ENCODE measurements at regions not wholly inside any gene's neighbourhood (a gene's known extent, or its start where the extent isn't known, plus 50 kb on each side); places are given as distances from the start of the nearest gene placed in this dataset.
"Not testable (repeated sequence)": the region's sequence is repeated elsewhere in the genome, so short reads cannot be mapped to it uniquely, and the experiment has no call there.

DNA sequence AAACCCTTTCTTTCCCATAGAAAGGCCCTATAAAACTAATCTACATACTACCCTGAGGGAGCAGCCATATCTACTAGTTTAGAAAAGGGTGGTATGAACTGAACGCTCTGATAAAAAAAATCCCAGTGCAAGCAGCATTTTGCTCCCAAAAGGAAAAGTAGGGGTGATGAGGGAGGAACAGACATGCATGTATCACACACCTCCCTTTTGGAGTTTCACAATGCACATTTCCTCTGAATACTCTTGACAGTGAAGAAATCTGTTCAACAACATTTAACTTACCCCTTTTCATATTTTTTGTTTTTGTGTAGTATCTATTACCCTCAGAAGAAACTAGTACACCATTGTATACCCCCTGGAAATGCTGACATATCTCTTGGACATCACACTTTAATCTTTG lies 411.4 kb downstream of the MAT2B start:
- Histone ChIP-seq H3K27ac (ENCODE audit: low read depth in 2 of 2, low read length in 1 of 2) (no peak overlapping the region), H3K27me3 (ENCODE audit: control insufficient read depth in 1 of 2, insufficient read depth in 2 of 2, low read length in 2 of 2) (no peaks in the 10 kb centered on the region), H3K4me1 (ENCODE audit: control insufficient read depth in 2 of 2, insufficient read depth in 2 of 2, low read length in 1 of 2) (no peaks in the 10 kb centered on the region), H3K4me3 (ENCODE audit: low read depth in 1 of 2, low read length in 2 of 2) (no peak overlapping the region), H3K9me3 (ENCODE audit: control insufficient read depth in 2 of 2, insufficient read depth in 1 of 2, low read depth in 1 of 2, low read length in 1 of 2) (peaks cover 0 to 2% of the 10 kb centered on the region in 2 donors), H3K36me3 (ENCODE audit: control insufficient read depth in 2 of 2, insufficient read depth in 2 of 2, low read length in 1 of 2) (no peaks in the 10 kb centered on the region)
- WGBS, 2 donors, result 85 to 88% methylated on average over 1 of the region's 1 CpG

DNA sequence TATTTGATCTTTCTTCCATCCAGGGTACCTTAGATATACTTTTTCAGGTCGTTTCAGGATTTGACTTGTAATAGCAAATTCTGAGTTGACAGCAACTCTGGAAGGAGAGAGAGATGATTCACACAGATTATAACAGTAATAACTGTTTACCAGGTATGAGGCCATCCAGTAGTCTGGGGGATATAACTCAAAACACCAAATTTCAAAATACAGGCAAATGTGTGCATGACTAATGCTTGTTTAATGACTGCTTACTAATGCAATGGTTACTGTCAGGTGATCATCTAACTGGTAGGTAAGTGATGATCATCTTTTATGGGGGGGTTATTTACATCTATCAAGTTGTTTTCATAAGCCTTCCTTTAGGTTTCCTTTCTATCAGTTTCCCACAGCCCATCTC lies 412.3 kb downstream of the MAT2B start:
- Histone ChIP-seq H3K4me3 (ENCODE audit: low read depth in 1 of 2, low read length in 2 of 2) (no peak overlapping the region), H3K27ac (ENCODE audit: low read depth in 2 of 2, low read length in 1 of 2) (no peak overlapping the region), H3K27me3 (ENCODE audit: control insufficient read depth in 1 of 2, insufficient read depth in 2 of 2, low read length in 2 of 2) (no peaks in the 10 kb centered on the region), H3K36me3 (ENCODE audit: control insufficient read depth in 2 of 2, insufficient read depth in 2 of 2, low read length in 1 of 2) (no peaks in the 10 kb centered on the region), H3K4me1 (ENCODE audit: control insufficient read depth in 2 of 2, insufficient read depth in 2 of 2, low read length in 1 of 2) (no peaks in the 10 kb centered on the region), H3K9me3 (ENCODE audit: control insufficient read depth in 2 of 2, insufficient read depth in 1 of 2, low read depth in 1 of 2, low read length in 1 of 2) (peaks cover 0 to 2% of the 10 kb centered on the region in 2 donors)
- WGBS, 2 donors, result 28 to 46% methylated on average over 1 of the region's 1 CpG

DNA sequence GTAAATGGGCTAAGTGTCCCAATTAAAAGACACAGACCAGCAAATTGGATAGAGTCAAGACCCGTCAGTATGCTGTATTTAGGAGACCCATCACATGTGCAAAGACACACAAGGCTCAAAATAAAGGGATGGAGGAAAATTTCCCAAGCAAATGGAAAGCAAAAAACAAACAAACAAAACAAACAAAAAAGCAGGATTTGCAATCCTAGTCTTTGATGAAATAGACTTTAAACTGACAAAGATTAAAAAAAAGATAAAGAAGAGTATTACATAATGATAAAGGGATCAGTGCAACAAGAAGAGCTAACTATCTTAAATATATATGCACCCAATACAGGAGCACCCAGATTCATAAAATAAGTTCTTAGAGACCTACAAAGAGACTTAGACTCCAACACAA lies 429.6 kb downstream of the MAT2B start:
- 68 to 94% methylated on average over 1 of the region's 1 CpG for WGBS, 2 donors
- H3K27me3 ChIP-seq (ENCODE audit: control insufficient read depth in 1 of 2, insufficient read depth in 2 of 2, low read length in 2 of 2); H3K4me3 ChIP-seq (ENCODE audit: low read depth in 1 of 2, low read length in 2 of 2); H3K27ac ChIP-seq (ENCODE audit: low read depth in 2 of 2, low read length in 1 of 2); H3K9me3 ChIP-seq (ENCODE audit: control insufficient read depth in 2 of 2, insufficient read depth in 1 of 2, low read depth in 1 of 2, low read length in 1 of 2); H3K36me3 ChIP-seq (ENCODE audit: control insufficient read depth in 2 of 2, insufficient read depth in 2 of 2, low read length in 1 of 2); H3K4me1 ChIP-seq (ENCODE audit: control insufficient read depth in 2 of 2, insufficient read depth in 2 of 2, low read length in 1 of 2): not testable (repeated sequence)

DNA sequence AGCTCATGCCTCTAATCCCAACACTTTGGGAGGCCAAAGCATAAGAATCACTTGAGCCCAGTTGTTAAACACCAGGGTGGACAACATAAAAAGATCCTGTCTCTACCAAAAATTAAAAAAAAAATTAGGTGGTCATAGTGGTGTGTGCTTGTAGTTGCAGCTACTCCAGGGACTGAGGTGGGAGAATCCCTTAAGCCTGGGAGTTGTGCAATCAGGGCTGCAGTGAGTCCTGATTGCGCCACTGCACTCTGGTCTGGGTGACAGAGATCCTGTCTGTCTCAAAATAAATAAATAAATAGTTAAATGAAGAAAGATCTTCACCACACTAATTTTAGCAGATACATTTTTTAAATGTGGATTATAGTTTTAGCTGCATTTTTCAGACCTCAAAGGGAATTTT lies 433.2 kb downstream of the MAT2B start:
- H3K4me1 ChIP-seq (ENCODE audit: control insufficient read depth in 2 of 2, insufficient read depth in 2 of 2, low read length in 1 of 2), result no peaks in the 10 kb centered on the region
- 89 to 91% methylated on average over 1 of the region's 1 CpG for WGBS, 2 donors
- no peak overlapping the region for H3K27ac ChIP-seq (ENCODE audit: low read depth in 2 of 2, low read length in 1 of 2)
- no peaks in the 10 kb centered on the region for H3K27me3 ChIP-seq (ENCODE audit: control insufficient read depth in 1 of 2, insufficient read depth in 2 of 2, low read length in 2 of 2)
- no peaks in the 10 kb centered on the region for H3K36me3 ChIP-seq (ENCODE audit: control insufficient read depth in 2 of 2, insufficient read depth in 2 of 2, low read length in 1 of 2)
- no peaks in the 10 kb centered on the region for H3K9me3 ChIP-seq (ENCODE audit: control insufficient read depth in 2 of 2, insufficient read depth in 1 of 2, low read depth in 1 of 2, low read length in 1 of 2)
- no peak overlapping the region for H3K4me3 ChIP-seq (ENCODE audit: low read depth in 1 of 2, low read length in 2 of 2)

DNA sequence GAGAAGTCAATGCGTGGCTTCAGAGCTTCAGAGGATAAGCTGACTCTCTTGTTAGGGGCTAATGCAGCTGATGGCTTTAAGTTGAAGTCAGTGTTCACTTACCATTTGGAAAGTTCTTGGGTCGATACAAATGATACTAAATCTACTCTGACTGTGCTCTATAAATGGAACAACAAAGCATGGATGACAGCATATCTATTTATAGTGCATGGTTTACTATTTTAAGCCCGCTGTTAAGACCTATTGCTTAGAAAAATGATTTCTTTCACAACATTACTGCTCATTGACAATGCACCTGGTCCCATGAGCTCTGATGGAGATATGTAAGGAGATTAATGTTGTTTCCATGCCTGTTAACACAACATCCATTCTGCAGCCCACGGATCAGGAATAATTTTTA lies 435.7 kb downstream of the MAT2B start:
- no peaks in the 10 kb centered on the region for H3K9me3 ChIP-seq (ENCODE audit: control insufficient read depth in 2 of 2, insufficient read depth in 1 of 2, low read depth in 1 of 2, low read length in 1 of 2)
- WGBS, 2 donors, result 71 to 73% methylated on average over 4 of the region's 4 CpGs
- H3K27ac ChIP-seq (ENCODE audit: low read depth in 2 of 2, low read length in 1 of 2), result no peak overlapping the region
- no peaks in the 10 kb centered on the region for H3K4me1 ChIP-seq (ENCODE audit: control insufficient read depth in 2 of 2, insufficient read depth in 2 of 2, low read length in 1 of 2)
- H3K27me3 ChIP-seq (ENCODE audit: control insufficient read depth in 1 of 2, insufficient read depth in 2 of 2, low read length in 2 of 2), result no peaks in the 10 kb centered on the region
- no peak overlapping the region for H3K4me3 ChIP-seq (ENCODE audit: low read depth in 1 of 2, low read length in 2 of 2)
- no peaks in the 10 kb centered on the region for H3K36me3 ChIP-seq (ENCODE audit: control insufficient read depth in 2 of 2, insufficient read depth in 2 of 2, low read length in 1 of 2)

DNA sequence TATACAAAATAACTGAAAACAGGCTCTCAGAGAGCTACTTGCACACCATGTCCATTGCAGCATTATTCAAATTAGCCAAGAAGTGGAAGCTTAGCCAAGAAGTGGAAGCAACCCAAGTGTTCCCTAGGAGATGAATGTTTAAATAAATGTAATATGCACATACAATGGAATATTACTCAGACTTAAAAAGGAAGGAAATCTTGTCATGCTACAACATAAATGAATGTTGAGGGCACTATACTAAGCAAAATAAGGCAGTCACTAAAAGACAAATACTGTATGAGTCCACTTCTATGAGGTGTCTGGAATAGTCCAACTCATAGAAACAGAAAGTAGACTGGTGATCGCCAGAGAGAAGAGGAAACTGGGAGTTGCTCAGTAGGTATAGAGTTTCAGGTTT lies 438.1 kb downstream of the MAT2B start:
- no peaks in the 10 kb centered on the region for H3K4me1 ChIP-seq (ENCODE audit: control insufficient read depth in 2 of 2, insufficient read depth in 2 of 2, low read length in 1 of 2)
- no peak overlapping the region for H3K27ac ChIP-seq (ENCODE audit: low read depth in 2 of 2, low read length in 1 of 2)
- 56 to 70% methylated on average over 1 of the region's 1 CpG for WGBS, 2 donors
- no peaks in the 10 kb centered on the region for H3K27me3 ChIP-seq (ENCODE audit: control insufficient read depth in 1 of 2, insufficient read depth in 2 of 2, low read length in 2 of 2)
- no peaks in the 10 kb centered on the region for H3K9me3 ChIP-seq (ENCODE audit: control insufficient read depth in 2 of 2, insufficient read depth in 1 of 2, low read depth in 1 of 2, low read length in 1 of 2)
- no peak overlapping the region for H3K4me3 ChIP-seq (ENCODE audit: low read depth in 1 of 2, low read length in 2 of 2)
- H3K36me3 ChIP-seq (ENCODE audit: control insufficient read depth in 2 of 2, insufficient read depth in 2 of 2, low read length in 1 of 2), result no peaks in the 10 kb centered on the region

DNA sequence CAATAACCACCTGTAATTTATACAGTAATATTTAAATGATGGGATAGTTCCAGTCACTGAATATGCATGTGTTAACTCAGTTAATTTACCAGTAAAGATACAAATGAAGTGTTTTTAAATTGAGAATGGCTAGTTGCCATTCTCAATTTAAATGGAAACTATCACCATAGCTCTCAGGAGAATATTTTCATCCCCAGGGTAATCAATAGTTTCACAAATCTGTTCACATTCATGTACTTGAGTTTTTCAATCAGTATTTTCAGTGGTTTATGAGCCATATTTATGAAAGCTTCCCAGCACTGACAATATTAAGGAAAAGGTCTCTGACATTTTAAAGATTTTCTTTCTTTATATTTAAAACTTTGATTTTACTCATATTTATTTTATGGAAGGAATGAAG lies 439.3 kb downstream of the MAT2B start:
- H3K36me3 ChIP-seq (ENCODE audit: control insufficient read depth in 2 of 2, insufficient read depth in 2 of 2, low read length in 1 of 2), result no peaks in the 10 kb centered on the region
- H3K4me3 ChIP-seq (ENCODE audit: low read depth in 1 of 2, low read length in 2 of 2), result no peak overlapping the region
- H3K4me1 ChIP-seq (ENCODE audit: control insufficient read depth in 2 of 2, insufficient read depth in 2 of 2, low read length in 1 of 2), result no peaks in the 10 kb centered on the region
- no peaks in the 10 kb centered on the region for H3K27me3 ChIP-seq (ENCODE audit: control insufficient read depth in 1 of 2, insufficient read depth in 2 of 2, low read length in 2 of 2)
- no peak overlapping the region for H3K27ac ChIP-seq (ENCODE audit: low read depth in 2 of 2, low read length in 1 of 2)
- no peaks in the 10 kb centered on the region for H3K9me3 ChIP-seq (ENCODE audit: control insufficient read depth in 2 of 2, insufficient read depth in 1 of 2, low read depth in 1 of 2, low read length in 1 of 2)

DNA sequence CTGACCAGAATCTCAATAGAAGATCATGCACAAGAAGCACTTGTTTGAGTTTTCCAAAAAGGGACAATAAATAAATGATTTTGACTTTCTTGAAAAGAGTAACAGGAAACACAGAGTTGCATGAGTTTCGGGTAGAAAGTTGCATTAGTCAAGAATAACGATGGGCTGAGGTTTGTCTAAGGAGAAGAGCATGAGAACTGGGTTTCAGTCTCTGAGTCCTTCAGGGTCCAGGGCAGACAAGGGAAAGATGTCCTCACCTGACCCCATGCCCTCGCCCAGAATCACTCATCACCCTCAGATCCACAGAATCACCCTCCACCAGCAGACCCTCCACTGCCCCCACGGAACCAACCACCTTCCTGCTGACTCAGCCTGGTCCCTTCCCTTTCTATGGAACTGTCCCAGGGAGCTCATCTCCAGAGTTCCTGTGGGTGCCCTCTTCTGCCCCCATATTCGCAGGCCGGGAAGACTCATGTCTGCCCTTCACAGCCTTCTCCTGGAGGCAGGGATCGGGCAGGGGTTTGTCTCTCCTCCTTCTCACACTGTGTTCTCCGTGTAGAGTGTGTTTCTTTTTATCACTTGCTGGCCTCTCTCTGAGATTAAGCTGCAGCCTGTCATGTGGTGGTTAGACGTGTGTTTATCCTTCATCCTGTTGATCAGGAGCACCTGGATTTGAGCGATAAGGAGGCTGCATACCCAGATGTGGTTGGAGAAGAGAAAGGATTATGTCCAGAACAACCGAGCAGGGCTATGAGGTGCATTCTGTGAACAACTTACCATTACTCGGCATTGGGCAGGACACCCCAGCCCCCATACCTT lies 442.6 kb downstream of the MAT2B start:
- no peak overlapping the region for H3K4me3 ChIP-seq (ENCODE audit: low read depth in 1 of 2, low read length in 2 of 2)
- H3K9me3 ChIP-seq (ENCODE audit: control insufficient read depth in 2 of 2, insufficient read depth in 1 of 2, low read depth in 1 of 2, low read length in 1 of 2), result no peaks in the 10 kb centered on the region
- 66 to 73% methylated on average over 12 of the region's 12 CpGs for WGBS, 2 donors
- H3K36me3 ChIP-seq (ENCODE audit: control insufficient read depth in 2 of 2, insufficient read depth in 2 of 2, low read length in 1 of 2), result no peaks in the 10 kb centered on the region
- H3K4me1 ChIP-seq (ENCODE audit: control insufficient read depth in 2 of 2, insufficient read depth in 2 of 2, low read length in 1 of 2), result no peaks in the 10 kb centered on the region
- H3K27me3 ChIP-seq (ENCODE audit: control insufficient read depth in 1 of 2, insufficient read depth in 2 of 2, low read length in 2 of 2), result no peaks in the 10 kb centered on the region
- H3K27ac ChIP-seq (ENCODE audit: low read depth in 2 of 2, low read length in 1 of 2), result no peak overlapping the region

DNA sequence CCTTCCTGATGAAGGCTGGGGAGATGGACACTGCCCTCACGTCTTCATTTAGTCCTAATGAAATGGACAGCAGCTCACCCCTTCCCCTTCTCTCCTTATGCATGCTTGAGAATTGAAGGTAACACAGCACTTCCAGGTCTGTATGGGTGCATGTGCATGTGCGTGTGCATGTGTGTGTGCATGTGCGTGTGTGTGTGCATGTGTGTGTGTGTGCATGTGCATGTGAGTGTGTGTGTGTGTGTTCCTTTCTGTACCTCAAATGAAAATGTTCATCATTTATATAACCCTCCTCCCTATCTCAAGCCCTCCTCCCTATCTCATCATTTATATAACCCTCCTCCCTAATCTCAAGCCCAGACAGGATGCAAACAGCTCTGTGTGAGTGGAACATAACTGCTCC lies 444.8 kb downstream of the MAT2B start:
- H3K4me1 ChIP-seq (ENCODE audit: control insufficient read depth in 2 of 2, insufficient read depth in 2 of 2, low read length in 1 of 2), result no peaks in the 10 kb centered on the region
- no peaks in the 10 kb centered on the region for H3K9me3 ChIP-seq (ENCODE audit: control insufficient read depth in 2 of 2, insufficient read depth in 1 of 2, low read depth in 1 of 2, low read length in 1 of 2)
- 63 to 84% methylated on average over 3 of the region's 3 CpGs for WGBS, 2 donors

DNA sequence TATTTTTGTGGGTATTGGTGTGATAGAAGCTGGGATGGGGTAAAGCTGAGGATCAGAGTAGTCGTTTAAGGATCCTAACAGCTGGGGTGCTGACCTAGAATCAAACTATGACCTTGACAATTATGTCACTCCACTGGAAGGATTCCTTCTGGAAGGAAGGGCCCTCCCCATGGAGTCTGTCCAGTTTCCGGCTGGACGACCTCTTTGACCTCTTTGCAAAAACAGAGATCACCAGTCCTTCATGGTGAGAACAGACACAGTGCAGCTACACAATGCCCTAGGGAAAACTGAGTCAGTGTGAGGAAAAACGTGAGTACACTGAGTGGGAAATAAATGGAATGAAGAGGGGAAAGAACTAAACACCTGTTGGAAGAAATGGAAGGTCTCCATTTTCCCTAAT lies 445.6 kb downstream of the MAT2B start:
- Histone ChIP-seq H3K4me1 (ENCODE audit: control insufficient read depth in 2 of 2, insufficient read depth in 2 of 2, low read length in 1 of 2) (no peaks in the 10 kb centered on the region), H3K27me3 (ENCODE audit: control insufficient read depth in 1 of 2, insufficient read depth in 2 of 2, low read length in 2 of 2) (no peaks in the 10 kb centered on the region), H3K4me3 (ENCODE audit: low read depth in 1 of 2, low read length in 2 of 2) (no peak overlapping the region), H3K9me3 (ENCODE audit: control insufficient read depth in 2 of 2, insufficient read depth in 1 of 2, low read depth in 1 of 2, low read length in 1 of 2) (no peaks in the 10 kb centered on the region), H3K27ac (ENCODE audit: low read depth in 2 of 2, low read length in 1 of 2) (no peak overlapping the region), H3K36me3 (ENCODE audit: control insufficient read depth in 2 of 2, insufficient read depth in 2 of 2, low read length in 1 of 2) (no peaks in the 10 kb centered on the region)
- WGBS, 2 donors, result 56 to 67% methylated on average over 4 of the region's 4 CpGs

More for the DNA sequence above, 444.8 kb downstream of the MAT2B start:
- Histone ChIP-seq H3K27ac (ENCODE audit: low read depth in 2 of 2, low read length in 1 of 2) (no peak overlapping the region), H3K4me3 (ENCODE audit: low read depth in 1 of 2, low read length in 2 of 2) (no peak overlapping the region), H3K36me3 (ENCODE audit: control insufficient read depth in 2 of 2, insufficient read depth in 2 of 2, low read length in 1 of 2) (no peaks in the 10 kb centered on the region), H3K27me3 (ENCODE audit: control insufficient read depth in 1 of 2, insufficient read depth in 2 of 2, low read length in 2 of 2) (no peaks in the 10 kb centered on the region)
